ENCODE measurements at regions not wholly inside any gene's neighbourhood (a gene's known extent, or its start where the extent isn't known, plus 50 kb on each side); places are given as distances from the start of the nearest gene placed in this dataset.
"Not testable (repeated sequence)": the region's sequence is repeated elsewhere in the genome, so short reads cannot be mapped to it uniquely, and the experiment has no call there.

DNA sequence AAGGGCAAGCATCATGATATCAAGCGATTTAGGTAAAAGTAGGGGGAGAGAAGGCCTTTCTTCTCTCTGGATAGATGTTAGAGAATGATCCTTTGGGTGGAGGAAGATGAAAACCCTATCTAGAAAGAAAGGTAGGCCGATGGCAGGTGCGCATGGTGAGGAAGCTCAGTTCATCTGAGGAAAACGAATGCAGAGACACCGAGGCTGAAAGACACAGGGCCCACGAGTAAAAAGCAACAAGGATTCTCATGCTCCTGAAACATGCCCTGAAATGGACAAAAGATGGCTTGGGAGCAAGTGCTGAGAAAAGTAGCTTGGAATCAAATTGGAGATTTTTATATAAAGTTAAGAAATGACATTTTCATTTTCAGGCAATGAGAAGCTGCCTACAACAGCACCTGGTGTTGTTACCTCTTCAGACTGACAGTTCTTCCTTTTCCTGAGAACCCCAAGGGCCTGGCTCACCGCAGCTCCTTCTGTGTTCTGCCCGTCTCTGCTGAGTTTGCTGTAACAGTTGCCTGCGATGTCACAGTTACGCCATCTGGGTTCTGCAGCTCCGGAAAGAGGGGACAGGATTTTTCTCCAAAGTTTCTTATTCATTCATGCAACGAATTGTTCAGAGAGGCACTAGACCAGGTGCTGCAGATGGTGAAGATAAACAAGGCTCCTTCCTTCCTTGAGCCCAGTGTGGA lies 402.0 kb upstream of the KLF6 start:
- no peak for DNase-seq

- no peak for DNase-seq
These were observed 398.8 kb upstream of the KLF6 start for GRCh38 chr10:4183761-4184261.

DNA sequence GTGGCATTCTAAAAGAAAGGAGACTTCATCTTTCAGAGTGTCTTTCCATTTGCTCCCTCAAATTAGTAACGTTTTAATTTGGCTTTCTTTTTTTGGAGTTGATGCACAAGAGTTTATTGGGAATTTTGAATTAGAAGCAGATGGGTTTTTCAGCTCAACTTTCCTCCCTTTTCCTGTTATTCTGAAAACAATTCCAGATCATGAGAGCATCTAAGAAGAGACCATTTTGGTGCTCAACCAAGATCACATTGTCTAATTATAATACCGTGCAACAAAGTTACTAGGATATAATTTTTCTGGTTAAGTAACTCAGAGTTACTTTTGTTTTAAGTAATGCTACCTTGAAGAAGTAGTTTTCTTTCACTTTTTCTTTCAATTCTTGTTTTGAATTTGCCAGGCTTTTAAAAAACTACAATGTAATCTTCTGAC lies 396.6 kb upstream of the KLF6 start:
- DNase-seq: no peak

GRCh38 chr10:4181081-4181480 lies 396.1 kb upstream of the KLF6 start:
- DNase-seq: no peak

GRCh38 chr10:4177791-4178190 lies 392.8 kb upstream of the KLF6 start:
- DNase-seq: no peak

GRCh38 chr10:4176500-4177281 lies 391.7 kb upstream of the KLF6 start:
- DNase-seq: peak; percentile 27 to 79 (median 74)

DNA sequence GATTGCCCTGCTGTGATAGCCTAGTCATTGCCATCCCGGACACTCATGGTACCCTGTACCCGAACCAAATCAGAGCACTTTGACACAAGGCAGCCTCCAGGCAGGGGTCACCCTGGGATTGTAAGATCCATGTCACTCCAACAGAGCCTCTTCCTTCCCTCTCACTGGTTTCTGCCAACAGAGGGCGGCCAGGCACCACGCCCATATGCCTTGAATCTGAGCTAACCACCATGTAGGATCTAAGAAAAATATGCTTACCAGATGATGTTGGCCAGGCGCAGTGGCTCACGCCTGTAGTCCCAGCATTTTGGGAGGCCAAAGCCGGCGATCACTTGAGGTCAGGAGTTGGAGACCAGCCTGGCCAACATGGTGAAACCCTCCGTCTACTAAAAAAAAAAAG lies 389.2 kb upstream of the KLF6 start:
- no peak for DNase-seq

- DNase-seq: no peak
These were observed 385.8 kb upstream of the KLF6 start for GRCh38 chr10:4170633-4171314.

GRCh38 chr10:4170181-4170580 lies 385.2 kb upstream of the KLF6 start:
- DNase-seq: no peak

GRCh38 chr10:4169448-4169847 lies 384.4 kb upstream of the KLF6 start:
- no peak for DNase-seq

GRCh38 chr10:4167216-4167615 lies 382.2 kb upstream of the KLF6 start:
- DNase-seq: no peak

DNA sequence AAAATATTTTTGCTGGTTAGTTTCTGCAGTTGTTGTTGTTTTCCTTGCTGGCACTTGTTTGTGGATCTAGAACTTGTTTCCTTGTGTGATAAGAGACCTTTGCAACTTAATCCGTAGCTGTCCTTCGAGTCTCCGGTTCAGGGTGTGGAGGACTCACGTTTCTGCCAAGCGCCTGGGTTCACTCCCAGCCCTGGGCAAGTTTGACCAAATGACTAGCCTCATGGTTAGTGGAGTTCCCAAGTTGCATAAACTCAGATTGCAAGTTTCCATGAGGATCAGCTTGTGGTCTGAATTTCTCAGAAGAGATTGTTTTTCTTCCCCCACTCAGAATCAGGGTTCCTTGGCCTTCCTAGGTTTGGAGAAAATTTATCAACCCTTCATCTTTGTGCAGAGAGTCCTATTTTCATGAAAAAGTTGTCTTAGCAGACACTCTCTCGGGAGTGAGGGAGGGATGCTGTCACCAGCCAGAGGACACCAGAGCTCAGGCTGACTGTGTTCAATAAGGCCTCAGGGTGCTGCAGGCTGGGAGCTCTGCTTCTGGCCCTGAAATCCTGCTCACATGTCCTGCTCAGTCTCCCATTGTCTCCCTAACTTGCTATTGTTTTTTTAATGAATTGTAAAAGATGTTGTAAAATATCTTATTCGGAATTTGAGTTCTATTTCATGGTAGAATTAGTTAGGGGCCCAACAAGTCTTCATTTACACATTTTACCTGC lies 377.7 kb upstream of the KLF6 start:
- DNase-seq: no peak

DNA sequence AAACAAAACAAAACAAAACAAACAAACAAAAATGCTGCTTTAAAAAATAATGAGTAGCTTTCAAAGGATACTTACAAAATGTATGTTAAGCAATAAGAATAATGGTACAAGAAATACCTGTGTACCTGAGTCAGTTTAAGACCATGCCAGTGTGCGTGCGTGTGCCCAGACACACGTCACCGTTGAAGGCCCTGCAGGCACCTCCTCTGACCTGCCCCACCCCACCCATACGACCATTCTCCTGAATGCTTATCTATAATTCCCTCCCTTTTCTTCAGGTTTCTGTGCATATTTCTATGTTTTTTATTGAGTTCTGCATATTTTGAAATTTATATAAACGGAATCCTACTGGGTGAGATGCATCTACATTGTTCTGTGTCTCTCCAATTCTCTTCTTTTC lies 374.2 kb upstream of the KLF6 start:
- DNase-seq: no peak

GRCh38 chr10:4154191-4154715 lies 369.2 kb upstream of the KLF6 start:
- DNase-seq: no peak

- DNase-seq: no peak
These were observed 366.5 kb upstream of the KLF6 start for GRCh38 chr10:4151466-4151865.

GRCh38 chr10:4150676-4151075 lies 365.7 kb upstream of the KLF6 start:
- no peak for DNase-seq

- not testable (repeated sequence) for DNase-seq
These were observed 364.5 kb upstream of the KLF6 start for GRCh38 chr10:4149460-4149859.

GRCh38 chr10:4147245-4147644 lies 362.2 kb upstream of the KLF6 start:
- no peak for DNase-seq

DNA sequence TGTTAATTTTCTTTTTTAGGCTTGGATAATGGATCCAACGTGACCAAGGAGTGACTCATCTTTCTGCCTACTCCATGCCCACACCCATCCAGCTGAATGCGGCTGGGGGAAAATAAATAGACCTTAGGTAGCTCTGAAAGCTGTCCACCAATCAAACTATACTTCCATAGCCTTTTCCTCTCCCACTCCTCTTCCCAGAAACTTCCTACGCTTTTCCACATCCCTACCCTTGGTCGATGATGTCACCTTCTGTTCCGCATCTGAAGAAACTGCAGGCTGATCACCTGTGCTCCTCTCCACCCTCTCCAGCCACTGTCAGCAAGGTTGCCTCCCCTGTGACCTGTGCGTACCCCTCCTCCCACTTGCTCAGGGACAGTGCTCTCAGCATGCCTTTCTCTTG lies 359.8 kb upstream of the KLF6 start:
- DNase-seq: peak in 2 of 3 donors; percentile 32 to 36

DNA sequence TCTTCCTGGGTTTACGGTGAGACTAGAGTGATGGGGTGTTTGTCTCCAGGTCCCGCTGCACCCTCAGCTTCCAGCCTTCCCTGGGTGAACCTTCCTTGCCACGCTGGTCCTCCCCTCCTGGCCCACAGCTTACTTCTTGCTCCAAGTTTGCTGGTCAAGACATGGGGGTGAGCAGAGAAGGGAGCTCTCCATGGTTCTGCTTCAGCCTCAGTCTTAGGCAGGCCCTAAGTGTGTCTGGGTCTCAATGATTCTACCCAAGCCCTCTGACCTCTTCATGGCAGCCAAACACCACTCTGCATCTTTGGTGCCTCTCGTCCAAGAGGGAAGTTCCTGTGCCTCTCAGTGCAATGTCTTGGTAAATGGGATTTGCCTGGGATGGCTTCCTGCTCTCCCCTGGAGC lies 356.5 kb upstream of the KLF6 start:
- DNase-seq: peak in 1 of 3 donors; percentile 24

GRCh38 chr10:4138146-4138721 lies 353.2 kb upstream of the KLF6 start:
- no peak for DNase-seq

- no peak for DNase-seq
These were observed 352.3 kb upstream of the KLF6 start for GRCh38 chr10:4137299-4137698.

Data from suppressor macrophage treated with lipopolysaccharide for 1 hour (primary cell).